ENCODE measurements at regions not wholly inside any gene's neighbourhood (a gene's known extent, or its start where the extent isn't known, plus 50 kb on each side); places are given as distances from the start of the nearest gene placed in this dataset.
"Not testable (repeated sequence)": the region's sequence is repeated elsewhere in the genome, so short reads cannot be mapped to it uniquely, and the experiment has no call there.

GRCh38 chr11:67940440-67940839 lies 63.5 kb downstream of the UNC93B1 start:
- not testable (repeated sequence) for H3K4me1 Mint-ChIP-seq; H3K4me3 Mint-ChIP-seq; DNase-seq; ATAC-seq (replicated peaks); H3K27ac Mint-ChIP-seq; H3K36me3 Mint-ChIP-seq; H3K9me3 Mint-ChIP-seq
- H3K27me3 Mint-ChIP-seq, result peaks cover 11 to 17% of the 10 kb centered on the region in 2 donors

GRCh38 chr11:67938964-67939363 lies 64.9 kb downstream of the UNC93B1 start:
- ATAC-seq (replicated peaks); H3K27ac Mint-ChIP-seq; DNase-seq; H3K9me3 Mint-ChIP-seq; H3K36me3 Mint-ChIP-seq; H3K4me3 Mint-ChIP-seq: not testable (repeated sequence)
- peaks cover 0 to 12% of the 10 kb centered on the region in 2 donors for H3K4me1 Mint-ChIP-seq
- peaks cover 11 to 18% of the 10 kb centered on the region in 2 donors for H3K27me3 Mint-ChIP-seq

DNA sequence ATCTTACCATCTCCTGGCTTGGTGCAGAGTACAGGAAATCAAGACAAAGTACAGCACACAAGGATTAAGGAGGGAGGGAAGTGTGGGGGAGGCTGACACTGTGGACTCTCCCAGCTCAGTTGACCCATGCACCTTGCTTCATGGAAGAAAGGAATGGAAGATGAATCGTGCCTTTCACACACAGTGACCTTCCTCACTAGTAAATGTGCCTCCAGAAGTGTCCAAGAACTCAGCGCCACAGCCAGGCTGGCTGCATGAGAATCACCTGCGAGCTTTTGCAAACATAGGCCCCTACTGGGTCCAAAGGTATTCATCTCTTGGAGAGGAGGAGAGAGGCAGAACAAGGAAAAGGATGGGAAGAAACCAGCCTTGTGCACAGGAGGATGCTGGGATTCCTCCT lies 65.5 kb downstream of the UNC93B1 start:
- Mint-ChIP-seq H3K4me1 (peaks cover 0 to 12% of the 10 kb centered on the region in 2 donors), H3K27me3 (peaks cover 16 to 24% of the 10 kb centered on the region in 2 donors)
- not testable (repeated sequence) for ATAC-seq (replicated peaks); H3K9me3 Mint-ChIP-seq; H3K36me3 Mint-ChIP-seq; DNase-seq; H3K27ac Mint-ChIP-seq; H3K4me3 Mint-ChIP-seq

GRCh38 chr11:67923565-67923964 lies 80.3 kb downstream of the UNC93B1 start:
- H3K4me3 Mint-ChIP-seq; H3K27ac Mint-ChIP-seq; ATAC-seq (replicated peaks); H3K36me3 Mint-ChIP-seq; H3K4me1 Mint-ChIP-seq; DNase-seq; H3K9me3 Mint-ChIP-seq: not testable (repeated sequence)
- peaks cover 33% of the 10 kb centered on the region in 2 donors for H3K27me3 Mint-ChIP-seq

DNA sequence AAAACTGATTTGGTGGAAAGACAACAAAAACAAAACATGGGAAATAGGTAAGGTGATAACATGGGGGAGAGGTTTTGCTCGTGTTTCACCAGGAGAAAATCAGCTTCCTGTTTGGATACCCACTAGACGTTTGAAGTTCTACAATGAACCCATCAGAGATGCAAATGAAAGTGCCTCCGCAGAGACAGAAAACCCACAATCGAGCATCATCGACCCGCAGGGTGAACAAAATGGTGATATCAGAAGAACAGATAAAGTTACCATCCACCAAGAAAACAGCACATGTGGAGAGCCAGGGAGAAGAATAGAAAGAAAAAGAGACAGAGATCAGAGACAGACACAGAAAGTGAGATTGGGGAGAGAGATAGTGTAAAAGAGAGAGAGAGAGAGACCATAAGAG lies 83.4 kb downstream of the UNC93B1 start:
- peaks cover 18 to 38% of the 10 kb centered on the region in 2 donors for H3K27me3 Mint-ChIP-seq
- not testable (repeated sequence) for H3K4me1 Mint-ChIP-seq; H3K36me3 Mint-ChIP-seq; H3K27ac Mint-ChIP-seq; DNase-seq; H3K4me3 Mint-ChIP-seq; ATAC-seq (replicated peaks); H3K9me3 Mint-ChIP-seq

- H3K9me3 Mint-ChIP-seq, result peaks cover 9 to 15% of the 10 kb centered on the region in 2 donors
- not testable (repeated sequence) for H3K4me1 Mint-ChIP-seq
Observed at GRCh38 chr11:67912184-67912583, 91.7 kb downstream of the UNC93B1 start.

DNA sequence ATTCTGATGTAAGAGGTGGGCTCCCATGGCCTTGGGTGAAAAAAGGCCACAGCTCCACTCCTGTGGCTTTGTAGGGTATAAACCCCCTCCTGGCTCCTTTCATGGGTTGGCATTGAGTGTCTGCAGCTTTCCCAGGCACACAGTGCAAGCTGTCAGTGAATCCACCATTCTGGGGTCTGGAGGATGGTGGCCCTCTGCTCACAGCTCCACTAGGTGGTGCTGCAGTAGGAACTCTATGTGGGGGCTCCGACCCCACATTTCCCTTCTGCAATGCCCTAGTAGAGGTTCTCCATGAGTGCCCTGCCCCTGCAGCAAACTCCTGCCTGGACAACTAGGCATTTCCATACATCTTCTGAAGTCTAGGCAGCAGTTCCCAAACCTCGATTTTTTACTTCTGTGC lies 92.7 kb downstream of the UNC93B1 start:
- H3K4me1 Mint-ChIP-seq; H3K4me3 Mint-ChIP-seq; H3K27ac Mint-ChIP-seq; H3K36me3 Mint-ChIP-seq; ATAC-seq (replicated peaks); DNase-seq: not testable (repeated sequence)
- Mint-ChIP-seq H3K27me3 (peaks cover 37 to 51% of the 10 kb centered on the region in 2 donors), H3K9me3 (peaks cover 9 to 15% of the 10 kb centered on the region in 2 donors)

More at GRCh38 chr11:67912184-67912583, 91.7 kb downstream of the UNC93B1 start:
- not testable (repeated sequence) for ATAC-seq (replicated peaks); H3K4me3 Mint-ChIP-seq; DNase-seq; H3K36me3 Mint-ChIP-seq; H3K27ac Mint-ChIP-seq
- peaks cover 37 to 53% of the 10 kb centered on the region in 2 donors for H3K27me3 Mint-ChIP-seq

- H3K4me3 Mint-ChIP-seq; H3K27ac Mint-ChIP-seq; ATAC-seq (replicated peaks); DNase-seq; H3K4me1 Mint-ChIP-seq; H3K36me3 Mint-ChIP-seq: not testable (repeated sequence)
- Mint-ChIP-seq H3K9me3 (peaks cover 9 to 14% of the 10 kb centered on the region in 2 donors), H3K27me3 (peaks cover 37 to 47% of the 10 kb centered on the region in 2 donors)
Observed at GRCh38 chr11:67910803-67911202, 93.1 kb downstream of the UNC93B1 start.

GRCh38 chr11:67906969-67907368 lies 96.9 kb downstream of the UNC93B1 start:
- H3K27ac Mint-ChIP-seq; DNase-seq; H3K36me3 Mint-ChIP-seq; ATAC-seq (replicated peaks); H3K4me3 Mint-ChIP-seq; H3K4me1 Mint-ChIP-seq: not testable (repeated sequence)
- Mint-ChIP-seq H3K9me3 (peaks cover 5 to 10% of the 10 kb centered on the region in 2 donors), H3K27me3 (peaks cover 27 to 36% of the 10 kb centered on the region in 2 donors)

DNA sequence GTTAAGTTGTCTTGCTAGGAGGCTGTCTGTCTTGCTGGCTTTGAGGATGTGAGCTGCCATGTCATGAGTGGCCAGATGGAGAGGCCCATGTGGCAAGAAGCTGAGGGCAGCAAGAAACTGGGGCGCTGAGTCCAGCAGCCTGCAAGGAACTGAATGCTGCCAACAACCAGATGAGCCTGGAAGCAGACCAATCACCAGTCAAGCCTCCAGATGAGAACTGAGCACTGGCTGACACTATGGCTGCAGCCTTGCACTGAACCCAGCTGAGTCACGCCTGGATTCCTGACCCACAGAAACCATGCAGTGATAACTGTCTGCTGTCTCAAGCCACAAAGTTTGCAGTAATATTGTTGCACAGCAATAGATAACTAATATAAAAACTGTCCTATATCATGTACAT lies 104.4 kb downstream of the UNC93B1 start:
- not testable (repeated sequence) for ATAC-seq (replicated peaks); H3K9me3 Mint-ChIP-seq; H3K4me1 Mint-ChIP-seq; H3K36me3 Mint-ChIP-seq; H3K4me3 Mint-ChIP-seq; DNase-seq; H3K27me3 Mint-ChIP-seq; H3K27ac Mint-ChIP-seq

- ATAC-seq (replicated peaks); H3K4me3 Mint-ChIP-seq; H3K4me1 Mint-ChIP-seq; H3K36me3 Mint-ChIP-seq; DNase-seq; H3K27ac Mint-ChIP-seq: not testable (repeated sequence)
- peaks cover 10 to 15% of the 10 kb centered on the region in 2 donors for H3K9me3 Mint-ChIP-seq
- H3K27me3 Mint-ChIP-seq, result peaks cover 7 to 13% of the 10 kb centered on the region in 2 donors
Observed at GRCh38 chr11:67893487-67893886, 110.4 kb downstream of the UNC93B1 start.

DNA sequence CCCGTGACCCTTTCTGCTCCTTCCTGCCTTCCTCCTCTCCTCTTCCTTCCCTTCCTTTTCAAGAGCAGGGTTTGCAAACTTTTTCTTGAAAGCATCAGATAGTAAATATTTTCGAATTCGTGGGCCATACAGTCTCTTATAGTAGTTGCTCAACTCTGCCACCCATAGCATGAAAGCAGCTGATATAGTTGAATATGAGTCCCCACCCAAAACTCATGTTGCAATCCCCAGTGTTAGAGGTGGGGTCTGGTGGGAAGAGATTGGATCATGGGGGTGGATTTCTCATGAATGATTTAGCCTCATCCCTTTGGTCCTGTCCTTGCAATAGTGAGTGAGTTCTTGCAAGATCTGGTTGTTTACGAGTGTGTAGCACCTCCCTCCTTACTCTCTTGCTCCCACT lies 114.3 kb downstream of the UNC93B1 start:
- H3K36me3 Mint-ChIP-seq; H3K4me3 Mint-ChIP-seq; ATAC-seq (replicated peaks); H3K27ac Mint-ChIP-seq; DNase-seq; H3K4me1 Mint-ChIP-seq: not testable (repeated sequence)
- Mint-ChIP-seq H3K27me3 (peaks cover 30 to 42% of the 10 kb centered on the region in 2 donors), H3K9me3 (peaks cover 10 to 15% of the 10 kb centered on the region in 2 donors)

GRCh38 chr11:67888056-67888455 lies 115.8 kb downstream of the UNC93B1 start:
- not testable (repeated sequence) for H3K9me3 Mint-ChIP-seq; H3K27ac Mint-ChIP-seq; H3K4me1 Mint-ChIP-seq; DNase-seq; H3K4me3 Mint-ChIP-seq; ATAC-seq (replicated peaks); H3K36me3 Mint-ChIP-seq
- peaks cover 37 to 58% of the 10 kb centered on the region in 2 donors for H3K27me3 Mint-ChIP-seq

- not testable (repeated sequence) for H3K4me3 Mint-ChIP-seq; H3K27ac Mint-ChIP-seq; DNase-seq; ATAC-seq (replicated peaks); H3K9me3 Mint-ChIP-seq; H3K4me1 Mint-ChIP-seq; H3K36me3 Mint-ChIP-seq
- H3K27me3 Mint-ChIP-seq, result peaks cover 46 to 52% of the 10 kb centered on the region in 2 donors
Observed at GRCh38 chr11:67886672-67887071, 117.2 kb downstream of the UNC93B1 start.

GRCh38 chr11:67886207-67886606 lies 117.7 kb downstream of the UNC93B1 start:
- ATAC-seq (replicated peaks); H3K4me3 Mint-ChIP-seq; H3K27ac Mint-ChIP-seq; H3K9me3 Mint-ChIP-seq; DNase-seq; H3K4me1 Mint-ChIP-seq; H3K36me3 Mint-ChIP-seq: not testable (repeated sequence)
- H3K27me3 Mint-ChIP-seq, result peaks cover 47 to 52% of the 10 kb centered on the region in 2 donors

All from stimulated activated naive B cell treated with anti-CD40 and anti-IgM and Interleukin-4, amounts not matched to agents 10 μg/mL and 1 μg/mL and 100 μg/mL, for 72 hours (primary cell).